Endothelial cell of umbilical vein (primary cell): ENCODE measurements at regions not wholly inside any gene's neighbourhood (a gene's known extent, or its start where the extent isn't known, plus 50 kb on each side); places are given as distances from the start of the nearest gene placed in this dataset.

Experiments
- BruUV-seq: library from RNA; stranded (reverse); fragments of 400-500 nt; replicated peaks from 2 replicates; lab custom pipeline; 2021; lab: Mats Ljungman, UMichigan
- CTCF ChIA-PET: fragments of 300-600, 350-600 bp; sonication (Branson Sonifier 250); formaldehyde crosslinking; loops from one replicate; lab custom pipeline; 2021; ENCODE audit warnings: antibody characterized with exemption, inconsistent platforms; lab: Charles Lee
- POLR2A ChIA-PET: fragments of 300-600, 350-600 bp; sonication (Branson Sonifier 250); formaldehyde crosslinking; loops from one replicate; lab custom pipeline; 2021; ENCODE audit warnings: antibody characterized with exemption, inconsistent platforms; lab: Charles Lee
- DNase-seq: peaks from one replicate; pipeline ENCODE4 v3.0.0-alpha.2; 2011; ENCODE audit warnings: low read depth, low spot score
- FAIRE-seq: peaks from 2 replicates; lab custom pipeline; 2011; peaks lifted over from hg19 to GRCh38; lab: Jason Lieb, UNC
- H2AFZ ChIP-seq: 2 replicates; pipeline ENCODE4 v1.6.0; 2012; ENCODE audit warnings: low read depth, low read length, control low read depth, inconsistent platforms
- H3K27ac ChIP-seq: 2 replicates; pipeline ENCODE4 v1.5.1; 2011; ENCODE audit warnings: low read depth, mild to moderate bottlenecking, control low read depth, low read length, moderate library complexity; ENCODE audit not compliant: insufficient read depth
- H3K27me3 ChIP-seq, 2 experiments: 2 replicates each; pipeline versions ENCODE4 v1.6.0 to v1.6.1; 2011; ENCODE audit warnings: low read length in 2 of 2, mixed read lengths in 1 of 2; ENCODE audit not compliant: control insufficient read depth in 2 of 2, insufficient read depth in 2 of 2
- H3K36me3 ChIP-seq, 2 experiments: 2 replicates in 1 of 2; 3 replicates in 1 of 2; pipeline ENCODE4 v1.5.1; 2011; ENCODE audit warnings: low read length in 2 of 2, mild to moderate bottlenecking in 1 of 2, moderate library complexity in 1 of 2; ENCODE audit not compliant: control insufficient read depth in 2 of 2, insufficient read depth in 2 of 2; ENCODE audit errors: extremely low read depth in 1 of 2
- H3K4me1 ChIP-seq: 3 replicates; pipeline ENCODE4 v1.5.1; 2011; ENCODE audit warnings: mild to moderate bottlenecking, low read length; ENCODE audit not compliant: control insufficient read depth, insufficient read depth; ENCODE audit errors: extremely low read depth
- H3K4me2 ChIP-seq: 2 replicates; pipeline ENCODE4 v1.6.1; 2011; ENCODE audit warnings: low read length, control low read depth, mixed read lengths; ENCODE audit not compliant: insufficient read depth
- H3K4me3 ChIP-seq, 3 experiments: fragments of 200-600 bp in 1 of 3; sonication (generic), shearing (Covaris generic) in 1 of 3; replicated peaks in 1 of 3; 2 replicates each; pipeline ENCODE4 v1.5.1; 2011 to 2016; ENCODE audit warnings: control low read depth in 3 of 3, low read length in 3 of 3, mild to moderate bottlenecking in 2 of 3, inconsistent platforms in 1 of 3, low read depth in 1 of 3, moderate library complexity in 1 of 3; ENCODE audit not compliant: insufficient read depth in 1 of 3
- H3K79me2 ChIP-seq: 2 replicates; pipeline ENCODE4 v1.6.0; 2012; ENCODE audit warnings: low read length, inconsistent platforms; ENCODE audit not compliant: control insufficient read depth, insufficient read depth
- H3K9ac ChIP-seq: replicated peaks from 2 replicates; pipeline ENCODE3; 2011; ENCODE audit warnings: low read length, control low read depth; ENCODE audit not compliant: insufficient read depth; ENCODE audit errors: extremely low read depth
- H3K9me1 ChIP-seq: replicated peaks from 3 replicates; pipeline ENCODE4 v1.6.0; 2011; ENCODE audit warnings: mild to moderate bottlenecking, low read length; ENCODE audit not compliant: control insufficient read depth, insufficient read depth; ENCODE audit errors: extremely low read depth
- H3K9me3 ChIP-seq: replicated peaks from 2 replicates; pipeline ENCODE4 v1.5.1; 2012; ENCODE audit warnings: low read length, inconsistent platforms; ENCODE audit not compliant: control insufficient read depth, insufficient read depth
- H4K20me1 ChIP-seq: replicated peaks from 2 replicates; pipeline ENCODE3; 2011; ENCODE audit warnings: mild to moderate bottlenecking, low read length; ENCODE audit not compliant: control insufficient read depth, insufficient read depth; ENCODE audit errors: extremely low read depth
- EZH2 ChIP-seq: IDR thresholded peaks from 2 replicates; pipeline ENCODE4 v1.6.1; 2012; ENCODE audit warnings: borderline replicate concordance, low read depth, mild to moderate bottlenecking, moderate library complexity, low read length, inconsistent platforms; ENCODE audit not compliant: severe bottlenecking
- FOS ChIP-seq: IDR thresholded peaks from 2 replicates; pipeline ENCODE4 v1.6.1; 2011; ENCODE audit warnings: mild to moderate bottlenecking, low read length, moderate library complexity, borderline replicate concordance; ENCODE audit not compliant: insufficient read depth
- GATA2 ChIP-seq: IDR thresholded peaks from 2 replicates; pipeline ENCODE4 v1.7.0; 2011; ENCODE audit warnings: low read depth, mild to moderate bottlenecking, moderate library complexity, mixed read lengths, low read length; ENCODE audit not compliant: insufficient read length, insufficient read depth
- JUN ChIP-seq: IDR thresholded peaks from 2 replicates; pipeline ENCODE4 v1.6.1; 2011; ENCODE audit warnings: borderline replicate concordance, low read depth; ENCODE audit not compliant: insufficient read length, insufficient read depth
- MYC ChIP-seq: IDR thresholded peaks from one replicate; pipeline ENCODE4 v1.6.1; 2011; ENCODE audit warnings: mild to moderate bottlenecking, low read depth, low read length
- POLR2A ChIP-seq: IDR thresholded peaks from 2 replicates; pipeline ENCODE4 v1.6.1; 2012; ENCODE audit warnings: low read depth, mild to moderate bottlenecking, control low read depth, low read length
- POLR2AphosphoS5 ChIP-seq: IDR thresholded peaks from 2 replicates; pipeline ENCODE4 v1.6.1; 2012; ENCODE audit warnings: low read depth, mild to moderate bottlenecking, control low read depth, low read length, moderate library complexity; ENCODE audit not compliant: insufficient read depth
- dilution Hi-C: fragments of 300-500 bp; cut with MboI; formaldehyde crosslinking; loops from one replicate; pipeline ENCODE4 v1.15.0; 2019; ENCODE audit warnings: low sequenced_read_pairs; ENCODE audit not compliant: extremely low pct_ligation_motif_present
- intact Hi-C: fragments of 100-400 bp; cut with micrococcal nuclease; formaldehyde crosslinking; loops from one replicate; pipeline ENCODE4 v1.10.0; 2022
- TF ChIP-seq, protein P1 (sequence below), 2 donors: IDR thresholded peaks; 1 replicate in 1 of 2; 2 replicates in 1 of 2; pipeline ENCODE4 v1.5.1; 2011; ENCODE audit warnings: low read length in 2 of 2, mild to moderate bottlenecking in 2 of 2, moderate library complexity in 2 of 2, control low read depth in 1 of 2, inconsistent platforms in 1 of 2, low read depth in 1 of 2; ENCODE audit not compliant: insufficient read depth in 1 of 2; ENCODE audit errors: extremely low read depth in 1 of 2
- TF ChIP-seq, protein P2 (sequence below): IDR thresholded peaks from 2 replicates; pipeline ENCODE4 v1.6.1; 2011; ENCODE audit not compliant: insufficient read depth, insufficient read length

DNA sequence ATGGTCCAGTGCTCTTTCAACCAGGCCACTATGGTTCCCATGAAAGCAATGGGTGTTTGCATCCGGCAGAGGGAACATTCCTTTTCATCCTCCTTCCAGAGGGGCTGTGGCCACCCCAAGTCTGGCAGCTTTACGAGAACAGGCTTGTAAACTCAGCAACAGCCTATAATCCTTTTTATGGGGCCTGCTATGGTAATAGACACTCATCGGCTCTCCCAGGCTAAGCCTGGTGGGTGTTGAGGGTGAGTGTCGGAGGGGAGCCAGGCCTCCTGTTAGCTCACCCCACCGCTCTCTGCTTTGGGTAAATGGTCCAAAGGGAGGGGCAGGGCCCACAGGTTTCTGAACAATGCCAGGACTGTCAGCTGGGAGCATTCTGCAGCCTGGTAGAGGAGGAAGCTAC is 111.6 kb upstream of the CD82 start:
- H3K4me3 ChIP-seq: no peak overlapping the region
- ChIA-PET POLR2A (no interaction called here), CTCF (no interaction called here)
- no peak overlapping the region for H3K9ac ChIP-seq
- no peak overlapping the region for H3K27ac ChIP-seq
- no peaks in the 10 kb centered on the region for H3K36me3 ChIP-seq
- H4K20me1 ChIP-seq: no peaks in the 10 kb centered on the region
- H3K79me2 ChIP-seq: no peaks in the 10 kb centered on the region
- FAIRE-seq (no peak), DNase-seq (no peak)
- H2AFZ ChIP-seq: no peak overlapping the region
- TF ChIP-seq, protein P1, sequence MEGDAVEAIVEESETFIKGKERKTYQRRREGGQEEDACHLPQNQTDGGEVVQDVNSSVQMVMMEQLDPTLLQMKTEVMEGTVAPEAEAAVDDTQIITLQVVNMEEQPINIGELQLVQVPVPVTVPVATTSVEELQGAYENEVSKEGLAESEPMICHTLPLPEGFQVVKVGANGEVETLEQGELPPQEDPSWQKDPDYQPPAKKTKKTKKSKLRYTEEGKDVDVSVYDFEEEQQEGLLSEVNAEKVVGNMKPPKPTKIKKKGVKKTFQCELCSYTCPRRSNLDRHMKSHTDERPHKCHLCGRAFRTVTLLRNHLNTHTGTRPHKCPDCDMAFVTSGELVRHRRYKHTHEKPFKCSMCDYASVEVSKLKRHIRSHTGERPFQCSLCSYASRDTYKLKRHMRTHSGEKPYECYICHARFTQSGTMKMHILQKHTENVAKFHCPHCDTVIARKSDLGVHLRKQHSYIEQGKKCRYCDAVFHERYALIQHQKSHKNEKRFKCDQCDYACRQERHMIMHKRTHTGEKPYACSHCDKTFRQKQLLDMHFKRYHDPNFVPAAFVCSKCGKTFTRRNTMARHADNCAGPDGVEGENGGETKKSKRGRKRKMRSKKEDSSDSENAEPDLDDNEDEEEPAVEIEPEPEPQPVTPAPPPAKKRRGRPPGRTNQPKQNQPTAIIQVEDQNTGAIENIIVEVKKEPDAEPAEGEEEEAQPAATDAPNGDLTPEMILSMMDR (IDR thresholded peaks at IDR 0.05; ENCODE audit: extremely low read depth in 1 of 2, insufficient read depth in 1 of 2, low read depth in 1 of 2, low read length in 2 of 2): no peak
- TF ChIP-seq, protein P2, sequence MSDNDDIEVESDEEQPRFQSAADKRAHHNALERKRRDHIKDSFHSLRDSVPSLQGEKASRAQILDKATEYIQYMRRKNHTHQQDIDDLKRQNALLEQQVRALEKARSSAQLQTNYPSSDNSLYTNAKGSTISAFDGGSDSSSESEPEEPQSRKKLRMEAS: no peak
- TF ChIP-seq JUN: no peak
- no peak for TF ChIP-seq FOS
- TF ChIP-seq GATA2: no peak
- no peak for TF ChIP-seq EZH2
- no peak for TF ChIP-seq MYC
- no peak for TF ChIP-seq POLR2AphosphoS5
- TF ChIP-seq POLR2A: no peak
- no TSS peak for BruUV-seq
- H3K9me3 ChIP-seq: no peaks in the 10 kb centered on the region
- intact Hi-C loops: no loop called here
- no peak overlapping the region for H3K4me2 ChIP-seq
- H3K27me3 ChIP-seq: no peaks in the 10 kb centered on the region
- dilution Hi-C loops: no loop called here
- H3K9me1 ChIP-seq: no peaks in the 10 kb centered on the region
- no peaks in the 10 kb centered on the region for H3K4me1 ChIP-seq
